ENCODE measurements at regions not wholly inside any gene's neighbourhood (a gene's known extent, or its start where the extent isn't known, plus 50 kb on each side); places are given as distances from the start of the nearest gene placed in this dataset.

GRCh38 chr5:143497749-143498148 lies 94.3 kb upstream of the NR3C1 start:
- H3K36me3 ChIP-seq (ENCODE audit: control insufficient read depth in 2 of 2, extremely low read depth in 1 of 2, insufficient read depth in 2 of 2, low read length in 2 of 2) = no peaks in the 10 kb centered on the region
- H3K4me1 ChIP-seq (ENCODE audit: control insufficient read depth, extremely low read depth, insufficient read depth, low read length) = peaks cover 33% of the 10 kb centered on the region
- H3K4me2 ChIP-seq (ENCODE audit: control insufficient read depth, extremely low read depth, insufficient read depth, low read depth, low read length) = no peak overlapping the region
- H3K9me1 ChIP-seq (ENCODE audit: control insufficient read depth, extremely low read depth, insufficient read depth, low read length) = no peaks in the 10 kb centered on the region
- no peak overlapping the region for H3K27ac ChIP-seq (ENCODE audit: control insufficient read depth, insufficient read depth, low read length)
- H3K27me3 ChIP-seq (ENCODE audit: control insufficient read depth, extremely low read depth, insufficient read depth, low read length) = no peaks in the 10 kb centered on the region
- TF ChIP-seq EZH2 (IDR thresholded peaks at IDR 0.05; ENCODE audit: low read length) = no peak
- TF ChIP-seq CTCF (optimal IDR thresholded peaks at IDR 0.05 in 1 of 3, IDR thresholded peaks at IDR 0.05 in 1 of 3, conservative IDR thresholded peaks at IDR 0.05 in 1 of 3; ENCODE audit: extremely low read depth in 1 of 3, insufficient read depth in 2 of 3, low read length in 3 of 3) = no peak
- FAIRE-seq (no peak), DNase-seq (ENCODE audit: low read depth, low spot score) (no peak)
- H3K79me2 ChIP-seq (ENCODE audit: control insufficient read depth, insufficient read depth, low read length) = no peaks in the 10 kb centered on the region
- H3K9ac ChIP-seq (ENCODE audit: control insufficient read depth, extremely low read depth, insufficient read depth, low read length) = no peak overlapping the region
- no peaks in the 10 kb centered on the region for H3K9me3 ChIP-seq (ENCODE audit: control insufficient read depth, low read depth, low read length)
- H3K4me3 ChIP-seq (ENCODE audit: control insufficient read depth in 2 of 3, extremely low read depth in 1 of 3, insufficient read depth in 2 of 3, low read depth in 1 of 3, low read length in 3 of 3) = no peak overlapping the region
- dilution Hi-C loops (cut with MboI; ENCODE audit: extremely low pct_ligation_motif_present, low sequenced_read_pairs) = no loop called here
- no peaks in the 10 kb centered on the region for H4K20me1 ChIP-seq (ENCODE audit: control insufficient read depth, extremely low read depth, insufficient read depth, low read length)
- H2AFZ ChIP-seq (ENCODE audit: control insufficient read depth, low read length) = no peak overlapping the region

- H3K9ac ChIP-seq (ENCODE audit: control insufficient read depth, extremely low read depth, insufficient read depth, low read length) = no peak overlapping the region
- FAIRE-seq = no peak
- no peaks in the 10 kb centered on the region for H3K27me3 ChIP-seq (ENCODE audit: control insufficient read depth, extremely low read depth, insufficient read depth, low read length)
- H3K27ac ChIP-seq (ENCODE audit: control insufficient read depth, insufficient read depth, low read length) = no peak overlapping the region
- H3K4me2 ChIP-seq (ENCODE audit: control insufficient read depth, extremely low read depth, insufficient read depth, low read depth, low read length) = no peak overlapping the region
- no peaks in the 10 kb centered on the region for H3K79me2 ChIP-seq (ENCODE audit: control insufficient read depth, insufficient read depth, low read length)
- H4K20me1 ChIP-seq (ENCODE audit: control insufficient read depth, extremely low read depth, insufficient read depth, low read length) = no peaks in the 10 kb centered on the region
- H3K9me3 ChIP-seq (ENCODE audit: control insufficient read depth, low read depth, low read length) = no peaks in the 10 kb centered on the region
- TF ChIP-seq CTCF (optimal IDR thresholded peaks at IDR 0.05 in 1 of 3, IDR thresholded peaks at IDR 0.05 in 1 of 3, conservative IDR thresholded peaks at IDR 0.05 in 1 of 3; ENCODE audit: extremely low read depth in 1 of 3, insufficient read depth in 2 of 3, low read length in 3 of 3) (no peak), EZH2 (IDR thresholded peaks at IDR 0.05; ENCODE audit: low read length) (no peak)
- no peak overlapping the region for H2AFZ ChIP-seq (ENCODE audit: control insufficient read depth, low read length)
- no peak for DNase-seq (ENCODE audit: low read depth, low spot score)
- H3K4me1 ChIP-seq (ENCODE audit: control insufficient read depth, extremely low read depth, insufficient read depth, low read length) = peaks cover 33% of the 10 kb centered on the region
- H3K4me3 ChIP-seq (ENCODE audit: control insufficient read depth in 2 of 3, extremely low read depth in 1 of 3, insufficient read depth in 2 of 3, low read depth in 1 of 3, low read length in 3 of 3) = no peak overlapping the region
- H3K36me3 ChIP-seq (ENCODE audit: control insufficient read depth in 2 of 2, extremely low read depth in 1 of 2, insufficient read depth in 2 of 2, low read length in 2 of 2) = no peaks in the 10 kb centered on the region
- H3K9me1 ChIP-seq (ENCODE audit: control insufficient read depth, extremely low read depth, insufficient read depth, low read length) = no peaks in the 10 kb centered on the region
- dilution Hi-C loops (cut with MboI; ENCODE audit: extremely low pct_ligation_motif_present, low sequenced_read_pairs) = no loop called here
Measured at GRCh38 chr5:143496943-143497342, 93.5 kb upstream of the NR3C1 start.
